Stimulated activated CD4-positive, alpha-beta T cell treated with anti-CD3 and anti-CD28 coated beads, Interleukin-15, amount 100 ng/mL, for 24 hours (primary cell): ENCODE measurements at regions not wholly inside any gene's neighbourhood (a gene's known extent, or its start where the extent isn't known, plus 50 kb on each side); places are given as distances from the start of the nearest gene placed in this dataset.

Experiments used
- DNase-seq: peaks from one replicate; pipeline ENCODE4 v3.0.0-alpha.2; 2020

DNA sequence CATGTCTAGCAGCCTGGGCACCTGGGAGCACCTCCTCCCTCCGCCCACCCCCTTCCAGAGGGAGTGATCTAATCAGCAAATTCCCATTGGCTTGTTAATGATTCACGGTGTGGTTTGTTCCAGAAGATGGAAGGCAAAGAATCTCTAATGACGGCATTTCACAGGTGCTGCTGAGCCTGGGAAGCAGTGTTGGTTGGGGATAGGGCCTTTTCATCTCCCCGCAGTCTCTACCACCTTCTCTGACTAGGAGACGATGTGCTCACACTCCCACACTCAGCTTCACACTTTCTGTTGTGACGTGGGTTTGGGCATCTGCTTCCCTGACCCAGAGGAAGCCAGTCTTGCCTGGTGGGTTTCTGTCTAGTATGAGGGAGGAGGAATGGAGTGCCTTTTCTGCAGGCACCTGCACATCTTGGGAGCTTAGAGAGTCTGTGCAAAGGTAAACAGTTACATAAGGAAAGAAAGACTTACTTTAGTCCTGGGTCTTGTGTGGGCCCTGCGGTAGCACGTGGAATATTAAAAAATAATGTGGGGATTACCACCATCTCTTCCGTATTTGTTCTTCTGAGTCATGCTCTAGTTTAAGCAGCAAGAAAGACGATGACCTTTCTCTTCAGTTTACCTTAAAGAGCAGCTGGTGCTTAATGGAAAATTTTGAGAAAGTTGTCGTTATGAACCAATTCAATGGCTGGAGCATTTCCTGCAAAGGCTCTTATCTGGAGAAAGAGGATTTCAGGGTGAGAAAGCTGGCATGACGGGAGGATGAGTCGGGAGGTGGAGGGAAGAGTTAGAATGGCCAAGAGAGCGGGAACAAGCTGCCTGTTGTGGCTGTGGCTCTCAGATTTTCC lies 70.6 kb upstream of the ARHGAP5 start:
- DNase-seq: no peak

DNA sequence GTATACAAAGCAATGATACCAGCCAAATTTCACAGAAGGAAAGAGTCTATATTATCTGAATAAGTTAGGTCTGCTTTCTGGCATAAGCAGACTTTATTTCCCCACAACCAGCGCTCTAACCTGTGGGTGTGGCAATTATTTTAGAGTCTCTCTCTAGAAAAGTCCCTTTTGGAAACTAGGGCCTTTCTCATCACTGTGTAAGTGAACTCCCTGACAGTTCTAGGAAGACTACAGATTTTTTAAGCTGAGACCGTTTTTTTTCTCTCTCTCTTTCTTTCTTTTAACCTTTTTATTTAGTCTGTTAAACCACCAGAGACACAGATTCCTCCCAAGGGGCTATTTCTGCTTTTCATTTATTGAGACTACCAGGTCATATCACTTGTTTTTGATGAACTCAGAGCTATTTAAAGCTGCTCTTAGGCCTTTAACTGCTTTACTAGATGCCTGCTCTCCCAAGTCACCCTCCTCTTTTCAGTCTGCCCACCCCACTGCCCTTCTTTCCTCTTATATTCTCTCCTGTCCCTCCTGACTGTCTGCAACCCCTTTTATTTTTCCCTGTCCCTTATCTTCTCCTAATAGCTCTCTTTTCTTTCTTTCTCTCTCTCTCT lies 69.2 kb upstream of the ARHGAP5 start:
- DNase-seq: no peak

DNA sequence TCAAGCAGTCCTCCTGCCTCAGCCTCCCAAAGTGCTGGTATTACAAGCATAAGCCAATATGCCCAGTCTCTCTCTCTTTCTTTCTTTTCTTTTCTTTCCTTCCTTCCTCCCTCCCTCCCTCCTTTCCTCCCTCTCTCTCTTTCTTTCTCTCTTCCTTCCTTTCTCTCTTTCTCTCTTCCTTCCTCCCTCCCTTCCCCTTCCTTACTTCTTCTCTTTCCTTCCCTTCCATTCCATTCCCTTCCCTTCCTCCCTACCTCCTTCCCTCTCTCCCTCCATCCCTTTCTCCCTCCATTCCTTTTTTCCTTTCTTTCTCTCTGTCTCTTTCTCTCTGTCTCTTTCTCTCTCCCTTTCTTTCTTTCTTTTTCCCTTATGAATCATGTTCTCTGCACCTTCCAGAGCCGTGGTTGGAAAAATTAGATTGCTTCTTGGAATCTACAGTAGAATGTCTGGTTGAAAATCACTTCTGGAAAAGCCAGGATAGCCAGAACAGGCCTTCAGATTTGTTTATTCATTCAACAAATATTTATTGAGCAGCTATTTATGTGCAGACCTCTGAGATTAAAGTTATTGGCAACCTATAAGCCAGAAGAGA lies 68.4 kb upstream of the ARHGAP5 start:
- no peak for DNase-seq

DNA sequence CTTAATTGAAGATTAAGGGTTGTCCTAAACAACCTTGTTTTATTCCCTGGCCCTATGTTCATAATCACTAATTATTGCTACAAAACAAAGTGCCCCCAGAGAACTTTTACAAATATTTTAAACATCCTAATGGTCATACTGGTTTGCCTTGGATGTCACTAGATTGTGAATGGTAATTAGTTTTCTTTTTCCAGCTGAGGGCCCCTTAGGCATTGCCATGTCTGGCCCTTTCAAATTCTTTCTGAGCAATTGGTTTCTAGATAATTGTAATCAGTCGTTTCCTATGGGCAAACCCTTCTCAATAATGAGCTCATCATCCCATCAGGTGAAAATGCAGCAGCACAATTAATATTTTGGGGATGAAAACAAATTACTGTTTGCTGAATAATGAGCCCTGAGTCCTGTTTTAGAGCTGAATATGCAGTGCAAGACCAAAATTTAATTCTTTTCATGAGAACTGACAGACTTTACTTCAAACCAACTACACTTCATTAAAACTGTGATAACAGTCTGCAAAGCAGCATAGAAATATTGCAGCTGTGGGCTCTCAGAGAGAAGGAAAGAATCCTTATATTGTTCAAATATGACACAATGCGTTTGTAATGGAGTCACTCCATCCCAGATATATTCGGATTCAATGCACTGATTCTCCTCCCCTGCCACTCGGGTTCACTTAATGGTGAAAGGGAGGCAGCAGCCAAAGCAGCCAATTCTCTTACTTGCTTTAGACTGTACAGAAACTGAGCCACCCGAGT lies 67.7 kb upstream of the ARHGAP5 start:
- no peak for DNase-seq

DNA sequence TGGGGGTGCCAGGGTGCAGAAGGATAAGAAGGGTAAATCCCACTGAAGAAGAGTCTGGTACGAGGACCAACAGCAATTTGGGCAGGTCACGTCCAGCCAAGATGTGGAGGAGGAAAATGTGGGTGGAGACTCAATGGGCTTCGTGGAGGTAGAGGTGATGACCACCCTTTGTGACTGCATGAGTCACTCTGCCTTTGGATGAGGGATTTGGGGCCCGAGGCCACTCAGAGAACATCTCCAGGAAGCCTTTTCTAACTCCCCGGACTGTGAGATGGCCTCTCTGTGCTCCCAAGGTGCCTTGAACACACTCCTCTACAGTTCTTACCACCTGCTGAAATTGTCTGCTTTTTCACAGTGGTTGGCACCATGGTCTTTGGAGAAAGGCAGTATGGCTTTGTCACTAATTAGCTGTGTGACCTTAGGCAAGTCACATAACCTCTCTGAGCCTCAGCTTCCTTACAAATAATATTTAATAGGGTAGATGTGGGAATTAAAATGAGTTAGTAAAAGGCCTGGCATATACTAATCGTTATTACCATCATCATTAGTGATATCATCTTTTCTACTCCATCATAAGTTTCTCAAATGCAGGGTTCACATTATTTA lies 67.0 kb upstream of the ARHGAP5 start:
- no peak for DNase-seq

DNA sequence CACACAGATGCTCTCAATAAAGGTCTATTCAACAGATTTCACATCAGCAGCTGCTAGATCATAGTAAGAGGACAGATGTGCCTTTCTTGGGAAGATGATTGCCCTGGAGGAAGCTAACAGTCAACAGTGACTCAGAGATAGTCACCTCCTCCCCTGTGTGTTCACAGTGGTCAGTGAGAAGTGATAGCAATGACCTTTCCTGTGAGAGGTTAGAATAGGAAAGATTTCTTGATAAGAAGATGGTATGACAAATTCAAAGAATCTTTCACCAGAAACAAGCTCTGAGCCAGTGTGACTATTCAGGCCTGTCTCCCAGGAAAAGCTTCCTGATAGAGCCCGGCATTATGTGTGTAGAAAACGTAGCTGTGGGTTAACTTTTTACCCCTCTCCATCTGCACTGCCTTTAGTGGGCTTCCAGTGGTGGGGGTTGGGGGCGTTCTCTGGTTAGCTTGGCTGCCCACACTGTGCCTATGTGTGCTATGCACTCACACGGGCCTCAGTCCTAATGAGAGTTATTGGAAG lies 66.4 kb upstream of the ARHGAP5 start:
- DNase-seq: no peak

DNA sequence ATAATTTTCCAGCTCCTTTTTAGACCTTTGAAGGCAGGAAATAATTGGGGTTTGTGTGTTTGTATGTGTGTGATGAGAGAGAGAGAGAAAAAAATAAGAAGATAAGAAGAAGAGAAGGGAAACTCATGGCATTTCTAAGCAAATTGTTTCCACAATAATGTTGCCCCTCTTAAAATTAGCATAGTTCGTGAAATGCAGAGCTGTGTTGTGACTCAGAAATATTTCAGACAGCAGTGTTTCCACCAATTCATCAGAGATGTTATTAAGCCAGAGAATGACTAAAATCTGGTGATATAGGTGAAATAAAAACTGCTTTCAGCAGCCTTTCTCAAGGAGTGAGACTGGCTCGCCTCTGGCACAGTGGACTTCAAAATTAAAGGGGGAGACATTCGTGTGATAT lies 65.9 kb upstream of the ARHGAP5 start:
- DNase-seq: no peak

DNA sequence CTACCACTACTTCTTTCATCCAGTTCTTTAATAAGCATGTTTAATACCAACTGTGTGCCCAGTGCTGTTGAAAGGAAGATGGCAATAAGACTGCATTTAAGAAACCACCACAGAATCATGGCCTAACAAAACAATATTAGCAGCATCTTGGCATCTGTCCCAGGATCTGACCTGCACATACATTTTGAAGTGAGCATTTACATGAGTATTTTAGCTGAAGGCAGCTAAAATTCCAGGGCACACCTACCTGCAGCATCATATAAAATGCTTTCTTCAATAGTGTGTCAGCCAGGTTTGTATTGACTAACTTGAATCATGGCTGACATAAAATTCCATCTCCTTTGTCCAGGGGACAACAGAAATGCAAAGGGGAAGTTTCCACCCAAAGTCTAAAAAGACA lies 65.0 kb upstream of the ARHGAP5 start:
- DNase-seq: no peak

DNA sequence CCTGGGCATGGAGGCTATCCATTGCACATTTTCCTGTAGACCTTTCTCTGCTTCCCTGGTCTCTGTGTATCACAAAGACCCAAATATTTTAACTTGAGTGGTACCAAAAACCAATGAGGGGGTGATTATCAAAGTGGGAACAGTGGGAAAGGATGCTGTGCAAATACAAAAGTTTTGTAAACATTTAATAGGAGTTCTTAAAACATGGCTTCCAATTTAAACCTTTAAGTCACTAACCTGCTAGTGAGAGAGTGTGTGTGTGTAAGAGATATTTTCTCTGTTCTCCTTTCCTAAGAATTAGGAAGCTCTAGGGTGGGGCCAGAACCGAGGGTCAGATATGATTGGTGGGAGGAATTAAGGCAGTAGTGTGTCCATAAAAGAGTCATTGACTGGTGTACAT lies 64.5 kb upstream of the ARHGAP5 start:
- DNase-seq: no peak

DNA sequence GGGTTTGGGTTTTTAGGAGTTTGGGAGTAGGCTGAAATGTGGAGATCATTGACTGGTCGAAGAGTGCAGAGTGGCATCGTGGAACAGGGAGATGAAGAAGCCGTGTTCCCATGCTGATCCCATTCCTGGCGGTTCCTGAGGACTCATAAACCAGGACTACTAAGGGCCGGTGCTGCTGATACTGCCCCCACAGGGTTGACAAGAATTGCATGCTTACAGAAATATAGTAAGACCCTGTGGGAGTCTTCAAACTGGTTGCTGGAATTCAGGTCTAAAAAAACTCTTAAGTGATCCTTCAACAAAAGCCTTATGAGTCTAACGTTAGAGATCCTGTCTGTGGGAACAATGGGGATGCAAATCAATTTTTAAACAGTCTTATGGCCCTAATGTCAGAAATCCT lies 64.0 kb upstream of the ARHGAP5 start:
- no peak for DNase-seq

DNA sequence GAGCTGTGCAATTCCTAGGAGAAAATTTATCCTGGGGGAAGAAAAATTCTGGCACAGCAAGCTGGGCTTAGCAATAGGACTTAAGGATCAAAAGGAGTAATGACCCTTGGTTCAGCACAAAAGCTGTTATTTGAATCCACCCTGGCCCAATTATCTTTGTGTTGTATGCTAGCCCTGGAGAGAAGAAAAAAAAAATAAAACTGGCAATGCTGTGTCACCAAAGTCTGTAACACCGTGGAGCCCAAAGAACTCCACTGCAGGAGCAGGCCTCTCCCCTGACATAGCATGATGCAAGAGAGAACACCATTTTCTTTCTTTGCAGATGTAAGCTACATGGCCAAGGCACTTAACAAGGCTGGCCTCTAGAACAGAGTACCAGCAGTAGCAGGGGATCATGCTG lies 63.0 kb upstream of the ARHGAP5 start:
- DNase-seq: no peak

DNA sequence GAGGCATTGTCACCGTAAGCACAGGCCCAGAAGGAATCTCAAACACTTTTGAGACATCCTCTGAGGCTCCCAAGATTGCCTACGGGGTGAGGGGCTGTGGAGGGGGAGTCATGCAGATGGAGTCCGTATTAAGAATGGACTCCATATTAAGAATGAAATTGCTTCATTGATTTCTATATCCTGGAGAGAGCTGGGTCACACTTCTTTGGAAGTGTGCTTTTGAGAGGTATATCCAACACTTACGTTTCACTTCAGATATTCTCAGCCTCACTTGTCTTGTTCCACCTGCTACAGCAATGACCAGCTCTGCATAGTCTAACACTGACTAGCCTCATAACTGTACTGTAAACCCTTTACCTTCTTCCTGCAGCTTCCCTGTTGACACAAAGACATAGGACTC lies 62.6 kb upstream of the ARHGAP5 start:
- no peak for DNase-seq

DNA sequence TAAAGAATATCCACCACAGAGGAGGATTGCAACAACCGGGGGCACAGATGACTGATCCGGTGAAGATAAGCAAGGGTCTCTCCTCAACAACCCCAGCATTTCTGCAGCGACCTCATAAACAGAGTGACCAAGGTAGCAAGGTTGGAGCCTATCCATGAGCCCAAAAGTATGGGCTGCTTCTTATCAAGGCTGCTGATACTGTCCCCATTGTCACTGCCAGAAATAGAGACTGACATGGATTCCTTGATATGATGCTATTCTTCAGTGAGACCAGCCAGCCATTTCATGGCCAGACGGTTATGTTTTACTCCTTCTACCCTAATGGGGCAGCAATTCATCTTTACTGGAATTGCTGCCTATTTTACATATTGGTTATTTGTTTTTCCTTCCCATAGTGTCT lies 61.9 kb upstream of the ARHGAP5 start:
- DNase-seq: no peak

DNA sequence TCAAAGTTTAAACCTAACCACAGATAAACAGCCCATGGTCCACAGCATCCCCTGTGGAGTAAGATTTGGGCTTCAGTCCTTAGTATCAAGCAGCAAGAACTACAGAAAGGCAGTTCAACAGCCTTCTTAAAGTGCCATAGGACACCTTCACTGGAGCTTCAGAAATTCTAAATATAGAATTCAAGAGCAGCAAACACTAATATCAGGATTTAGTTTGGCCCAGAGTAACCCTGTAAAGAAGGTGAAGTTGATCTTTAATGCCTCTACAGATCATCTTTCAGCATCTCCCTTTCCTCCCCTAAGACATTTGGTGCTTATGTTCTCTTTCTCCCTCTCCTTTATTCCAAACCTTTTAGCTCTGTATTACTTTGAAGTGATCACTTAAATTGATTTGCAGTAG lies 59.5 kb upstream of the ARHGAP5 start:
- DNase-seq: no peak

DNA sequence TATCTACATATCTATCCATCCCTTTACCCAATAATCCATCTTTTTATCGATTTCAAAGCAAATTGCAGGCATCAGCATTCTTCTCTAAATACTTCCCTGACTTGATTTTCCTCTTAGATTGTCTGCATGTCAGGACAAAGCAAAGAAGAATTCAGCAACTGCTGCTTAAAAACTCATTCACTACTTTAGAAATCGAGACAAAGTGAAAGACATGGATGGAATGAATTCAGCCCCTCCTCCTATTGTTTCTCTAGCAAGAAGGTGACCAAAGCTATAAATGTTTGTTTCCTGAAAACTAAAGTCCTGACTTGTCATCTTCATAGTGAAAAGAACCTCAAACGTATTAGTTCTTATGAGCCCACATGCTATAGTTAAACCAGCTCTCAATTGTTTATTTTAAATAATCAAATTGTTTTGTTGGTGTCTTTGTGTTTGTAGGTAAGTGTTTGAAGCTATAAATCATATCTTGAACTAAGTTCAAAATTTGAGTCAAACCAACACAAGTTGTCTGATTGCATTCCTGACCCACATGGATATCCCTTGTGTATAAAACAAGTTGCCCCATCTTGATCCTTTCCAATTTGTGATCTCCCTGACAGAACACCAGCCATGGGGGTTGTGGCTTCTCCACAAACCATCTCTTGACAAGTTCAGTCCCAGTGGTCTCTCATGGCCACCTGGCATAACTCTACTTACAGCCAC lies 58.6 kb upstream of the ARHGAP5 start:
- DNase-seq: no peak

DNA sequence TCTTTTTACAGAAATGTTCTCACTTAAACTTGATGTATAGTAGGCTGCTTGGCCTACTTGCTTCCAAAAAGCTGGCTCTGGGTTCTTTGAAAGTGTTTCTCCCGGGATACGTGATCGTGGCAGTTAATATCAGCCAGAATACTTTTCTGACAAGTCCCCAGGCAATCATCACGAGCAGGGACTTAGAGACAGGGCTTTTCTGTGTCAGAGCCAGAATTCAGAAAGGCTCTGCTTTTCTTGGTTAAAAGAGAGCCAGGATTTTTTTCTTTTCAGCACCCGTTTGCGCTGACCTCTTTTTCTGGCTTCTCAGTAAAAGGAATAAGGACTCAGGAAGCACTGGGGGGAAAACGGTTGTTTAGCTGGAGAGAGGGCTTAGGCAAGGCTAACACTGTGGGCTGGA lies 57.8 kb upstream of the ARHGAP5 start:
- no peak for DNase-seq

DNA sequence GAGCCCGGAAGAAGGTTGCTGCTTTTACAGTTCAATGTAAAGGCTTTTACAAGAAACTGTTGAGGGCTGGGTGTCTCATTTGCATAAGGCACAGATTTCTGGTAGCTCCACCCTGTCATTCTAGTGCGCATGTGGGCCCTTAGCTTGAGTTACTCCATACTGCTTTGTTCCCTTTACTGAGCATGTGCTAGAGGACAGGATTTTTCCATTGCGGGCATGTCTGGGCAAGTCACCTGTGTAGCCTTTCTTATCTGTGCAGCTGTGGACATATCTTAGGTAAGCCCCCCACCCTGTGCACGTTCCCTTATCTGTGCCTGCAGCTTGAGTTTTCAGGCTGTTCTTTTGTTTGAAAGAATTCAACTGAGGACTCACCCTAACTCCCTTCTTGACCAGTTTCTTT lies 56.2 kb upstream of the ARHGAP5 start:
- DNase-seq: no peak

DNA sequence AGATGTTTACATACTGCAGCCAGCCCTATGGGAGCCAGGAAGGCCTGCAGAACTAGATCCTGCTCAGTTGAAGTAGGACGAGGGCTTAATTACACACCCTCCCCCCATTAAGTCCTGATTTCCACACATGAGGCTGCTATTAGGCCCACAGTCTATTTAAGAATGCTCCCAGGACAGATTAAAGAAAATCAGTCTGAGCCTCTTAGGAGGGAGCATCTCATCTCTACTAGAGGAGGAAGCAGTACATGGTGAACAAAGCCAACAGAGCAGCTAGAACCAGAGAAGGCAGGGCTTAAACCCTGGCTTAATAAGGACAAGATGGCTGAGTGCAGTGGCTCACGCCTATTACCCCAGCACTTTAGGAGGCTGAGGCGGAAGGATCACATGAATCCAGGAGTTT lies 55.8 kb upstream of the ARHGAP5 start:
- no peak for DNase-seq

DNA sequence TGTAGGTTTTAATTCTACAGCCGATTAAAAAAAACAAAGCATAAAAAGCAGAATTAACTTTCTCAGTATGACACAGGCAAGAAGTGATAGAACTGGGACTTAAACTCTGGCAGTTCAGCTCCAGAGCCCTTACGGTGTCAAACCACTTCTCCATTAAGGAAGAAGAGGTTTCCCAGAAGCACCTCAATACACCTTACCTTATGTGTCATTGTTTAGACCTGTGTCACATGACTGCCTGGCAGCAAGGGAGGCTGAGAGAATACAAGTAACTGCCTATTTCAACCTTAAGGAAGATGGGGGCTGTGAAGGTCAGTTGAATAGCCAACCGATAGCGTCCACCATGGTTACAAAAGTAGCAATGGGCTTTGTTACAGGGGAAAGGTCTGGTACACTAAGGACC lies 54.6 kb upstream of the ARHGAP5 start:
- no peak for DNase-seq

DNA sequence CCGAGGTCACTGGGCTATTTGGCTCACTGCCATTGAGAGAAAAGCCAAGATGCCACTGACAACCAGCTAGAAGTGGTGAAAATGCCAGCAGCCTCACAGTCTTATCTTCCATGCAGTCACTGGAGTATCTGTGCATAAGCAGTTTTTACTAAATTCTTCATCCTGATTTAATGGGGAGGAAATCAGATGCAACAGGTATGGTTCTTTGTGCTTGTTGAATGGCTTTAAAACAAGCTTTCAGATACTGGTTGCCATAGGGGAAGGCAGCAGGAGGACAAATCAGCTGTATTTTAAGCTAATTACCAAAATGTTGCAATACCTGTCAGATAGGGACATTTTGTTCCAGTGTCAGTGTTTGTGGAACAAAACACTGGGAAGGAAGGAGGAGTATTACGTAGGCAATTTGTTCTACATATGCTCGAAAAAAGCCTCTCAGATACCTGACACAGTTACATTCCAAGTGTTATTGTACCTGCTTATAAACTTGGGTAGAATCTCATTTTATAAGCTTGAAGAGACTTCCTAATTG lies 54.1 kb upstream of the ARHGAP5 start:
- no peak for DNase-seq

DNA sequence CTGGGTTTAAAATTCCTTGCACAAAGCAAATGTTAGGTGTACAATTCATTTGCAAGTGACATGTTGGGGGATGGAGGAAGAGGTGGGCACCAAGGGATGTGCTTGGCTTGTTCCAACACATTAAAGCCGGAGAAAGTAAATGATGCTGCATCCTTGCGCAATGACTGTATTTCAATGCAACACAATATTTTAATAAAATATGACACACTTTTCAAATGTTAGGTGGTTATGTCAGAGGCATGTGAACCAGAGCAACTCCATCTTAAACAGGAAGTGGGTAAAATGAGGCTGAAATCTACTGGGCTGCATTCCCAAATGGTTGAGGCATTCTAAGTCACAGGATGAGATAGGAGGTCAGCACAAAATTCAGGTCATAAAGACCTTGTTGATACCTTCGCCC lies 53.6 kb upstream of the ARHGAP5 start:
- DNase-seq: no peak
